Esophagus muscularis mucosa (tissue), 4 donors: ENCODE measurements at regions not wholly inside any gene's neighbourhood (a gene's known extent, or its start where the extent isn't known, plus 50 kb on each side); places are given as distances from the start of the nearest gene placed in this dataset.

ENCODE experiments used
- EP300 ChIP-seq: sonication (generic); formaldehyde crosslinking; IDR thresholded peaks from one replicate; pipeline ENCODE4 v1.6.1; 2017; ENCODE audit warnings: antibody characterized with exemption
- POLR2A ChIP-seq: fragments of 450-650 bp; IDR thresholded peaks from one replicate; pipeline ENCODE4 v1.6.1; 2017; ENCODE audit warnings: antibody characterized with exemption, moderate library complexity, mild to moderate bottlenecking, low read depth
- POLR2AphosphoS5 ChIP-seq, 2 donors: sonication (generic); formaldehyde crosslinking; IDR thresholded peaks; one replicate each; pipeline ENCODE4 v1.6.1; 2017; ENCODE audit warnings: antibody characterized with exemption in 2 of 2
- TF ChIP-seq, protein P1 (sequence below), 3 experiments: fragments of 200-600 bp in 2 of 3; fragments of 450-650 bp in 1 of 3; sonication (generic) in 2 of 3; IDR thresholded peaks; one replicate each; pipeline ENCODE4 v1.5.1; 2017 to 2019; ENCODE audit warnings: antibody characterized with exemption in 3 of 3, mild to moderate bottlenecking in 2 of 3, moderate library complexity in 1 of 3

DNA sequence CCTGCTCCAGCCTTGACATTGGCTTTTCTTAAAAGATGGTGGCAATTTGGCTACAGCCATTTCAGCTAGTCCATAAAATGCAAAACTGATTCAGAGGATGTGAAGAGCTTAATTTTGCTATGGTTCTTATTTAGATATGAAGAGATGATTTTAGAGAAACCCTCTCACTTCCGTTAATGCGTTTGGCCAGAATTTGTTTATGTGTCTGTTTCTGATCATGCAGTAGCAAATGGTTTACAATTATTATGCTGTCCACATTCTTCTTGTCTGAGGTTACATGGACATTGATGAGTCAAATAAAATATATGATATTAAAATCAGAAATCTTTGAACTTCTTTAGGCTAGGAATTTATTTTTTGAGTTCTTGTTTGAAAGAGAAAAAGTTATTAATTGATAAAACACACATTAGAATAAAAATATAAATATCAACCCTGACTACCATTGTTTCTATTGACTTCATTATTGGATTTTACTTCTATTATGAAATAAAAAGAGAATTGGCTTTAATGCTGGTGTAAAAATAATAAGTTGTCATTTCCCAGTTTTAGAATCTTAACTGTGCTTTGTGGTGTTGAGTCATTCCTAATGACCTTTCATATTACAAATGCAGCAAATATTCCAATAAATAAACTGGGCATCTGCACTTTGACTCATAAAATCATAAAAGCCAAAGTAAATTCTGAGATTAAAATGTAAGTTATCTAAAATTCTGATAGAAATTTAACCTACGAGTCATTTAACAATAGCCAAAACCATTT is 1286.0 kb upstream of the GJE1 start:
- TF ChIP-seq POLR2AphosphoS5 (IDR thresholded peaks at IDR 0.05) (no peak), POLR2A (no peak), EP300 (no peak)
- TF ChIP-seq, protein P1, sequence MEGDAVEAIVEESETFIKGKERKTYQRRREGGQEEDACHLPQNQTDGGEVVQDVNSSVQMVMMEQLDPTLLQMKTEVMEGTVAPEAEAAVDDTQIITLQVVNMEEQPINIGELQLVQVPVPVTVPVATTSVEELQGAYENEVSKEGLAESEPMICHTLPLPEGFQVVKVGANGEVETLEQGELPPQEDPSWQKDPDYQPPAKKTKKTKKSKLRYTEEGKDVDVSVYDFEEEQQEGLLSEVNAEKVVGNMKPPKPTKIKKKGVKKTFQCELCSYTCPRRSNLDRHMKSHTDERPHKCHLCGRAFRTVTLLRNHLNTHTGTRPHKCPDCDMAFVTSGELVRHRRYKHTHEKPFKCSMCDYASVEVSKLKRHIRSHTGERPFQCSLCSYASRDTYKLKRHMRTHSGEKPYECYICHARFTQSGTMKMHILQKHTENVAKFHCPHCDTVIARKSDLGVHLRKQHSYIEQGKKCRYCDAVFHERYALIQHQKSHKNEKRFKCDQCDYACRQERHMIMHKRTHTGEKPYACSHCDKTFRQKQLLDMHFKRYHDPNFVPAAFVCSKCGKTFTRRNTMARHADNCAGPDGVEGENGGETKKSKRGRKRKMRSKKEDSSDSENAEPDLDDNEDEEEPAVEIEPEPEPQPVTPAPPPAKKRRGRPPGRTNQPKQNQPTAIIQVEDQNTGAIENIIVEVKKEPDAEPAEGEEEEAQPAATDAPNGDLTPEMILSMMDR (IDR thresholded peaks at IDR 0.05) = no peak
